ENCODE measurements at regions not wholly inside any gene's neighbourhood (a gene's known extent, or its start where the extent isn't known, plus 50 kb on each side); places are given as distances from the start of the nearest gene placed in this dataset.

DNA sequence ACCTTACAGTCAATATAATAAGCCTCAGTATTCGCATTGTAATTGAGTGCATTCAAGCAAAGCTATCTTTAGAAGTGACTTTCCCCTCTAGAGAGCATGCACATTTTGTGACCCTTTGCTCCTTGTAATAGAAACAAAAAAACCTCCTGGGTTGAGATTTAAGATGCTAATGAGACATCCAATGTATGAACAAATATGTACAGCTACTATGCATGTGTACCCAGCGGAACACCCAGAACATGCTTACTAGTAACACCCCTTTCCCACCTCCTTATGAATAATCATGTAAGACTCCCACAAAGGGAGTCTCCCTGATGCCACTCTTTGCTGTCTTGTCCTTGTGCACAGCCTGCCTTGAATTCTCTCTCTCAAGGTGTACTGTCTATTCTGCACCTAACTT lies 205.5 kb downstream of the PRR32 start:
- DNase-seq (no peak), ATAC-seq (no peak)
- intact Hi-C loops (cut with DNase I), result no loop called here
- 66 to 86% (median 79%) methylated on average over 2 of the region's 2 CpGs for WGBS, 4 donors
- Histone ChIP-seq H3K4me3 (no peak overlapping the region), H3K27ac (no peak overlapping the region), H3K4me1 (peaks cover 0 to 6% (median 0%) of the 10 kb centered on the region in 12 donors), H3K27me3 (no peaks in the 10 kb centered on the region), H3K36me3 (no peaks in the 10 kb centered on the region), H3K9me3 (no peaks in the 10 kb centered on the region)
- TF ChIP-seq POLR2A (IDR thresholded peaks at IDR 0.05), result no peak
- TF ChIP-seq, protein P1, sequence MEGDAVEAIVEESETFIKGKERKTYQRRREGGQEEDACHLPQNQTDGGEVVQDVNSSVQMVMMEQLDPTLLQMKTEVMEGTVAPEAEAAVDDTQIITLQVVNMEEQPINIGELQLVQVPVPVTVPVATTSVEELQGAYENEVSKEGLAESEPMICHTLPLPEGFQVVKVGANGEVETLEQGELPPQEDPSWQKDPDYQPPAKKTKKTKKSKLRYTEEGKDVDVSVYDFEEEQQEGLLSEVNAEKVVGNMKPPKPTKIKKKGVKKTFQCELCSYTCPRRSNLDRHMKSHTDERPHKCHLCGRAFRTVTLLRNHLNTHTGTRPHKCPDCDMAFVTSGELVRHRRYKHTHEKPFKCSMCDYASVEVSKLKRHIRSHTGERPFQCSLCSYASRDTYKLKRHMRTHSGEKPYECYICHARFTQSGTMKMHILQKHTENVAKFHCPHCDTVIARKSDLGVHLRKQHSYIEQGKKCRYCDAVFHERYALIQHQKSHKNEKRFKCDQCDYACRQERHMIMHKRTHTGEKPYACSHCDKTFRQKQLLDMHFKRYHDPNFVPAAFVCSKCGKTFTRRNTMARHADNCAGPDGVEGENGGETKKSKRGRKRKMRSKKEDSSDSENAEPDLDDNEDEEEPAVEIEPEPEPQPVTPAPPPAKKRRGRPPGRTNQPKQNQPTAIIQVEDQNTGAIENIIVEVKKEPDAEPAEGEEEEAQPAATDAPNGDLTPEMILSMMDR (IDR thresholded peaks at IDR 0.05), result no peak

DNA sequence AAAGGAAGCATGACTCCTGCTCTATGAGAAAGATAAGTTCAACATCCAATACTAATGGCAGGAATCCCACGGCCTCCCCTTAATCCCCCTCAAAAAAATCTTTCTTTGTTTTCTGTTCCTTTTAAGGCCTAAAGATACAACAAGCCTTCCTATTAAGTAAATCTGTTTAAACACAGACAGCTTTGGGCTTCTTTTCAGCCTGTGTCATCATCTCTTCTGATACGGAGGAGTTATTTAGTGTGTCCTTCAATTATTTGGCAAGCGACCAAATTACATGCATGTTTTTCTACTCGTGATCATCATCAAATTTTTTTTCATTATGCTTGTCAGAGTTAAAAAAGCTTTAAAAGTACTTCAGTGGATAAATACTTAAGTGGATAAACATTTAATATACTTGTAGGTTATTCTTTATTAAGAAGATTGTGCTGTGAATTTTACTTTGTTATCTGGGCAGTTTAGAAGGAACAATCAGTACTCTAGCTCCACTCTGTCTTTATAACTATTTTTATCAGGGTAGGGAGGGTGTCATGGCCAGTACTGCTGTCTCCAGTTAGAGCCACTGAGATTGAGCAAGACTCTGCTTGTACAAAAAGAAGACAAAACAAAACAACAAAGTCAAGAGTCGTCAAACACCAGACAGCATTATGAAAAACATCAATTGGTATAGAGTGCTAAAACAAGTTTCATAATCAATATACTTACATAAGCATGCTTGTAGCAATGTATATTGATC lies 210.7 kb downstream of the PRR32 start:
- DNase-seq (peak in 1 of 5 donors; percentile 16), ATAC-seq (peak; percentile 93 to 99 (median 94))
- H3K4me1 ChIP-seq, result peaks cover 0 to 6% (median 0%) of the 10 kb centered on the region in 12 donors
- TF ChIP-seq, protein P1 (IDR thresholded peaks at IDR 0.05), result no peak
- TF ChIP-seq POLR2A (IDR thresholded peaks at IDR 0.05), result no peak
- H3K36me3 ChIP-seq, result no peaks in the 10 kb centered on the region
- WGBS, 4 donors, result 15 to 25% (median 21%) methylated on average over 5 of the region's 5 CpGs
- H3K27ac ChIP-seq, result peak overlapping the region in 11 of 12 donors; percentile 19 to 71 (median 46)
- no peaks in the 10 kb centered on the region for H3K9me3 ChIP-seq
- H3K27me3 ChIP-seq, result no peaks in the 10 kb centered on the region
- H3K4me3 ChIP-seq, result no peak overlapping the region
- intact Hi-C loops (cut with DNase I), result loop anchor here in 5 of 10 donors (2.0 to 10.0 kb wide), 5 partner anchors 43 to 258 kb away; no protein-coding TSS in a partner anchor

DNA sequence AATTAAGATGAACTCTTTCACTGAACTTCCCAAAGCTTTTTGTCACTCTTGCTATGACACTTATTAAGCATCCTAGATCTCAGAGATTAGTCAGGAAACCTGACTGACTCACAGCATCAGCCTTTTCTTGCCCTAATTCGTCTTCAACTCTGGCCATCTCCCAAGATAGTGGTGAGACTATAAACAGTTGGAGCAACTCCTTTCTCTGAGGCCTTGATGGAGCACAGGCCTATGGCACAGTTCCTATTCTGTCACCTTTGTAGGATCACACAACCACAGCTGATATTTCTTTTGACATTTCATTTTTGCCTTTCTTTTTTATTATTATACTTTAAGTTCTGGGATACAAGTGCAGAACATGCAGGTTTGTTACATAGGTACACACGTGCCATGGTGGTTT lies 217.6 kb downstream of the PRR32 start:
- Histone ChIP-seq H3K4me3 (no peak overlapping the region), H3K4me1 (no peaks in the 10 kb centered on the region), H3K27me3 (no peaks in the 10 kb centered on the region), H3K9me3 (no peaks in the 10 kb centered on the region), H3K36me3 (no peaks in the 10 kb centered on the region), H3K27ac (no peak overlapping the region)
- ATAC-seq (no peak), DNase-seq (no peak)
- TF ChIP-seq, protein P1 (IDR thresholded peaks at IDR 0.05), result no peak
- TF ChIP-seq POLR2A (IDR thresholded peaks at IDR 0.05), result no peak
- intact Hi-C loops (cut with DNase I), result loop anchor here in 6 of 10 donors (5.0 to 10.0 kb wide), 2 partner anchors 262 to 265 kb away; no protein-coding TSS in a partner anchor
- 32 to 53% (median 42%) methylated on average over 2 of the region's 2 CpGs for WGBS, 4 donors

DNA sequence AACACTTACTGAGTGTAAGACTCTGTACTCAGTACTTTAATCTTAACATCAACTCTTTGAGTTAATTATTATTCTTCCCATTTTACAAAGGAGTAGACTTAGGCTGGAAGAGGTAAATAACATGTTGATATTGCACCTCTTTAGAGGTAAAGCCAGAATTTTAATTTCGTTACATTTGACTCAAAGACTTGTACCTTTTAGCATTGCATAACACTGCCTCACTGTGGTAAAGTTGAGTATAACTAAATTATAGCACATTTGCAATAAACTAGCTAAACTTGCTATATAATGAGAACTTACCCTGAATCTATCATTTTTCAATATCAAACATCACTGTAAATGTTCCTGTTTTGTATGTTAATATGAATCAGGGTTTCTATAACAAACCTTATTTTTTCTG lies 218.5 kb downstream of the PRR32 start:
- Histone ChIP-seq H3K4me3 (no peak overlapping the region), H3K27me3 (no peaks in the 10 kb centered on the region), H3K36me3 (no peaks in the 10 kb centered on the region), H3K27ac (no peak overlapping the region), H3K4me1 (no peaks in the 10 kb centered on the region), H3K9me3 (no peaks in the 10 kb centered on the region)
- ATAC-seq (no peak), DNase-seq (no peak)
- 30 to 49% (median 37%) methylated on average over 1 of the region's 1 CpG for WGBS, 4 donors
- intact Hi-C loops (cut with DNase I), result loop anchor here in 7 of 10 donors (2.0 to 10.0 kb wide), 3 partner anchors 263 to 267 kb away; no protein-coding TSS in a partner anchor
- no peak for TF ChIP-seq POLR2A (IDR thresholded peaks at IDR 0.05)
- TF ChIP-seq, protein P1 (IDR thresholded peaks at IDR 0.05), result peak in 11 of 12 donors; percentile 10 to 40 (median 32)
